ENCODE measurements at regions not wholly inside any gene's neighbourhood (a gene's known extent, or its start where the extent isn't known, plus 50 kb on each side); places are given as distances from the start of the nearest gene placed in this dataset.

GRCh38 chr9:12972608-12973589, 198.1 kb downstream of the LURAP1L start:
- no peak for TF ChIP-seq EZH2 (IDR thresholded peaks at IDR 0.05; ENCODE audit: low read depth, unreplicated experiment)
- TF ChIP-seq CTCF (conservative IDR thresholded peaks at IDR 0.05; ENCODE audit: low read depth in 2 of 2), result peak in 1 of 2 experiments; percentile 10; a peak in 1 of 4 replicates

Measured in GM23338 (cell line).